Inferior parietal cortex (tissue), 1 donor: ENCODE measurements at regions not wholly inside any gene's neighbourhood (a gene's known extent, or its start where the extent isn't known, plus 50 kb on each side); places are given as distances from the start of the nearest gene placed in this dataset.
"Not testable (repeated sequence)": the region's sequence is repeated elsewhere in the genome, so short reads cannot be mapped to it uniquely, and the experiment has no call there.

Experiments used
- DNase-seq: peaks from one replicate; pipeline ENCODE4 v3.0.0-alpha.2; 2016; ENCODE audit errors: extremely low spot score

- no peak for DNase-seq
These were observed 242.8 kb upstream of the HNRNPA3 start for GRCh38 chr2:176969642-176970359.

DNA sequence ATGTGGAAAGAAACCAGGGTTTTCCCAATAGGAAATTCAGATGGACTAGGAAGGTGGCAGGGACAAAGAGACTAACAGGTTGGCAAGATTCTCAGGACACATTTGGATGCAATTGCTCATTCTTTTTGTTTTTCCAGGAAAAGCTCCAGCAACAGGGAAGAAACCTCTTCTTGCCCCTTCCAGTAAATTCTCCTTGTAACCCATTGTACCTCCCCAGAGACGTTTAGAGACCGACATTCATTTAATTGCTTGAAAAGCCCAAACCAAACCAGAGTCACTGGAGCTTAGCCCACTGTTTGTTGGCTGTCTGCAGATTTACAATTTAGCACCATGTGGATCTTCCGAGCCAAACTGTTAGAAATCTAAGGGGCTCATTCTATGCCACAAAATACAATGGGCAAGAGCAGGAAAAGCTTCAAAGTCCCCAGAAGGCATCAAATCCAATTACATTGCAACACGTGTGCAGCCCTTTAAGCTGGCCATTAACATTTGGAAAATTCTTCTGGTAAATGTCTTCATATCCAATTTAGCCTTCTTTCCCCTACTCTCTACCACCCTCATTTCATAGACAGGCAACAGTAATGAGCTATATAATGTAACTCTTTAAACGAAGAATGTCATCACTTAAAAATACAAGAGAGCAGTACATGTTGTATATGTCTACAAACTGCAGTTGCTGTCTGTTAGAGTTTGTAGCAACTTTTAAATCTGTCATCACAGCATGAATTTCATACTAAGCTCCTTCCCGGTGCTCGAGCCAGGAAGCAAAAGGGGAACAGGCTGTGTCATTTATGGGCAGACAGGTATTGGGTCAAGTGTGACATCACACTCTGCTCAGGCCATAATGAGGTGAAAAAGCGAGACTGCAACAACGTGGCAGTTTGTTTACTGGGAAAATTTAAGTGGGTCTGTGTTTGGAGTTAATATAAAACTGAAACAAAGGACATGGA, 235.6 kb upstream of the HNRNPA3 start:
- DNase-seq, result peak; percentile 13

- no peak for DNase-seq
These were observed 233.7 kb upstream of the HNRNPA3 start for GRCh38 chr2:176978921-176979320.

DNA sequence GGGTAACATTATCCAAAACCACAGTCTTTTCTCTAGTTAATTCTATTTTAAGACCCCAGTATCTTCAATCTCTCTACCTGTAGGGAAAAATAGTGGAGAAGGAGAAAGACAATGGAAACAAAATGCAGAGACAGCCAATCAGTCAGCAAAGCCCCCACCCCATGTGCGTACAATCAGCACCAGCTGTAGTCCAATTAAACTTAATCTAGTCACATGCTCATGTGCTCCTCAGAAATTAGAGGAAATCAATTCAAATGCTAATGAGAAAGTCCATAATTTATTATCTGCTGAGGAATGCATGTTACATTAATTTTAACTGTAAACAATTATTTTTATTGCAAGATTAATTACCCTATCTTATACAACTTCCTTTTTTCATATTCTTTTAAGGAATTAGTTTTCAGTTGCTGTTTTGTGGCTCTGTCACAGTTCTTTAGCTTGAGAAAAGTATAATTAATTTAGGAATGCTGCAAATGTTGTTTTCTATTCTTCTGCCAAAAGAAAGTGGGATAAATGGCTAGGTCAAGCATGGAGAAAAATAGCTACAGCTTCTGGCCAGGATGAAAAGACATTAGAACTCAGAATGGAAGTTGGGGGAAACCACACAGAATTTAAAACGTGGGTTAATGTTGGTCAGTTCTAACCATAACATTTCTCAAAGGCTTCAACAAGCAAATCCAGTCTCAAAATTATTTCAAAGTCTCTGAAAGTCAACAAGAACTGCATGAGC, 232.4 kb upstream of the HNRNPA3 start:
- DNase-seq, result no peak

GRCh38 chr2:176984987-176985386, 227.6 kb upstream of the HNRNPA3 start:
- no peak for DNase-seq

GRCh38 chr2:176985871-176986270, 226.7 kb upstream of the HNRNPA3 start:
- DNase-seq, result no peak

GRCh38 chr2:176986487-176986886, 226.1 kb upstream of the HNRNPA3 start:
- DNase-seq, result no peak

DNA sequence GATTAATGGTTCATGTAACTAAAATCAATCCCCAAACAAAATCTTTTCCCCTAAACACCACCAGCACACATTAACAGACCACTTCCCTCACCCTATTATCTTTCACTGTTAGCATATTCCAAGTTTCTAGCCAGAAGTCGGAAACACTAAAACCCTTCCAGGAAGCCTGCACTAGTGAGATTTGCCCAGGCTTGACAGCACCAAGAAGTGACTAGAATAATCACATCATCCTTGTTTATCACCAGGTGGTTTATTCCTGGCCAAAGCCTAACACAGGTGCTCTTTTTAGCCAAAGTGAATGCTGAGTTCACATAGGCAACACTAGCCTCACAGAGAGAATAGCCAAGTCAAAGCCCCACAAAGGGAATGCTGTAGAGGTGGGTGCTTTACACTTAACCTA, 221.2 kb upstream of the HNRNPA3 start:
- no peak for DNase-seq

GRCh38 chr2:176997074-176997791, 215.4 kb upstream of the HNRNPA3 start:
- no peak for DNase-seq

DNA sequence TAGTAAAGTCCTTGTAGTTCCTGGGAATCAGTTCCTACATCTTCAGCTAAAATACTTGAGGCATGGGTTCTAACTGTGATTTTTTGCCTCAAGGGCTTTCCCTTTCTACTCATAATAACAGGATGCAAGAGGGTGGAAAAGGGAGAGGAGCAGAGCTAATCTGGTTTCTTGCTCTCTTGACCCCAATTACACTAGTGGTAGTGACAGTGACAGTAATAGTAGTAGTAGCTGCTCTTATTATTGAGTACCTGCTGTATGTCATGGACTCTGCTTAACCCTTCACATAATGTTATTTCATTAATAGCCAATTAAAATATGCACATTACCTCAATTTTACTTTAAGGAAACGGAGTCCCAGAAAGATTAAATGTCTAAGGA, 214.8 kb upstream of the HNRNPA3 start:
- DNase-seq, result no peak

DNA sequence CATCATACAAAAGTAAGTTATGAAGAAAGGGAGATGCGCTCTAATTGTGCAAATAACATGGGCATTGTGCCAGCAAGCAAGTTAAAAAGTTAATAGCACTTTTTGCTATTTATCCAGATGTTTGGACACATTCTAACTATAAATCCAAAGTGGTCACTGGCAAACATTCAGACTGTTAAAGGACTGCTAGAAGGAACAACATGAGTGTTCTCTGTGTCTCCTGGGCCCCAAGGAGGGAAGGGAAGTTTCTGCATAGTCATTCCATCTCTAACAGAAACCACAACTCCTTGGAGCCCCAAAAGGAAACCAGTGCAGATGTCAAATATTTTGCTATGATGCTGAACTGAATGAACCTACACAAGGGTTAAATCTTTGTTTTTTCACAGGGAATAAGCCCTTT, 213.3 kb upstream of the HNRNPA3 start:
- DNase-seq, result no peak

- no peak for DNase-seq
These were observed 212.4 kb upstream of the HNRNPA3 start for GRCh38 chr2:177000061-177000714.

GRCh38 chr2:177000715-177001072, 211.9 kb upstream of the HNRNPA3 start:
- DNase-seq, result no peak

DNA sequence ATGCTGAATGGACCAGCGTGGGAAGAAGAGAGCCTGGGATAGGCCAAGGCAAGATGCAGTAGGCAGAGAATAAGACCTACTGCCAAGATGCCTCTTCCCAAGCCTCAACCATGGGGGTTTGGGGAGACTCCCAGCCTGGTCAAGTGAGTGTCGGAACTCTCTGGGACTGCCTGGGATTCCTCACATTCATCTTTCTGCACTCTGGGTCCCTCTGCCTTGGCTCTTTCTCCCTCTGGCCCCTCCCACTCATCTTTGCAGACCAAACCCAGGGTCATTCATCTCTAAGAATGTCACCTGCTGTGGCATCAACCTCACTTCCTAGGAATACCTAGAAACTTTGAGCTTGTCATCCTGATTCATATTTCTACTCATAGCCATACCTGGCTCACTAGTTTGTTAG, 211.3 kb upstream of the HNRNPA3 start:
- no peak for DNase-seq

DNA sequence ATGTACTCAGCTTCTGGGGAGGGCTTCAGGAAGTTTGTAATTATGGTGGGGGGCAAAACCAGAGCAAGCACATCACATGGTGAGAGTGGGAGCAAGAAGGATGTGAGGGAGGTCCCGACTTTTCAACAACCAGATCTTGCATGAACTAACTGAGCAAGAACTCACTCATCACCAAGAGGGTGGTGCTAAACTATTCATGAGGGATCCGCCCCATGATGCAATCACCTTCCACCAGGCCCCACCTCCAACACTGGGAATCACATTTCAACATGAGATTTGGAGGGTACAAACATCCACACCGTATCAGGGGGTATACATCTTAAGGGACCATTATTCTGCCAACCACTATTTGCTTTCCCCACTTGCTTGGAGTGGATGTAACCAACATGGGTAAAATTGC, 209.6 kb upstream of the HNRNPA3 start:
- DNase-seq, result no peak

- DNase-seq, result not testable (repeated sequence)
These were observed 204.9 kb upstream of the HNRNPA3 start for GRCh38 chr2:177007726-177008125.

- not testable (repeated sequence) for DNase-seq
These were observed 203.9 kb upstream of the HNRNPA3 start for GRCh38 chr2:177008662-177009061.

GRCh38 chr2:177010146-177010545, 202.4 kb upstream of the HNRNPA3 start:
- DNase-seq, result no peak

DNA sequence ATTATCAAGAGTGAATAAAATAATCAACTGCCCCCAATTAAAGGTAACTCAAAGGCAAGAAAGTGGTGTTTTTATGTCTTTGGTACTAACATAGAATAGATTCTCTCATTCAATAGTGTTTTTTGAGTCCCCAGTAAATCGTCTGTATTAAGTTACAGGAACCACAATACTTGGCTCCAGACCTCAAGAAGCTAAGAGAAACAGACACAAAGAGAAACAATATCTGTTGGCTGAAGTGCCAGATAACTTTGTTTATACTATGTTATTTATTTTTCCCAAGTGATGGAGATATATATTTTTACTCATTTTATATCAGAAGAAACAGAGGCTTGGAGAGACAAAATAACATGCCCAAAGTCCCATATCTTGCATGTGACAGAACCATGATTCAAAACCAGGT, 201.7 kb upstream of the HNRNPA3 start:
- no peak for DNase-seq

DNA sequence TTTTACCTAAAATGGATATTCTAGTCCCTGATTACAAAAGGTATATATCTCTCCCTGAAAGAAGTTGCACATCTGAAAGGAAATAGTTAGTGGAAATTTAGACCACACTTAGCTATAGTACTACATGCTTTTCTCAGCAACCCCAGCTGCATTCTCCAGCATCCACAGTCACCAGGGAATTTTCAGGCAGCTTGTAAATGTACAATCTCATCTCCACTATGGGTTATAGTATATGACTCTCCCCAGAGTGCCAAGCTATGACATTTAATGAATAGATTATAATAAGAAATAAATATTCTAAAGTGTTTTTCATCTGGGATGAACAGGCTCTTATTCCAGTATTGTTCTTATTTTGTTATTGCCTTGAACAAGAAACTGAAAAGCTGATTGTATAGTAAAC, 197.6 kb upstream of the HNRNPA3 start:
- no peak for DNase-seq

DNA sequence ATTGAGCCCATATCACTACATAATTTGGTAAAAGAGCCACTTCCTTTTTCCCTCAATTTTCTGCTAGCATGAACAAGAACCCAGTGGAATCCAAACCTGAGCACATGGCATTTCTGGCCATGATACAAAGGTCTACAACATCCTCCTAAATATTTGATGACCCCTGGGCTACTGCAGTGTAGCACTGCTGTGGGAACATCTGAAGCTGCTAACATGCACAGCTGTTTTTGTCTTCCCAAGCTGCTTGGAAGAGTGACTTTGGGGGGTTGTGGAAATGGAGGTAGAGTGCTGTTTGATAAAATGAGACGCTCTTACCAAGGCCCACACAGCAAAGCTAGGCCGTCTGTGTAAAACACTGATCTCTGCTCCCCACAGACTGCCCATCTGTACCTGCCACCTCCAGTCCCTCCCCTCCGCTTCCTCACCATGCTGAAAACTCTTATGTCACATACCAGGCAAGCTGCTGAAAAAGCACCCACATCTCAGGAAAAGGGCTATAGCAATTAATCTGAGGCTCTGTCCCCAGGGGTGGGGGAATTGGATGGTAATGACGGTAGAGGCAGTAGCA, 197.2 kb upstream of the HNRNPA3 start:
- no peak for DNase-seq
